ENCODE measurements at regions not wholly inside any gene's neighbourhood (a gene's known extent, or its start where the extent isn't known, plus 50 kb on each side); places are given as distances from the start of the nearest gene placed in this dataset.
"Not testable (repeated sequence)": the region's sequence is repeated elsewhere in the genome, so short reads cannot be mapped to it uniquely, and the experiment has no call there.

DNA sequence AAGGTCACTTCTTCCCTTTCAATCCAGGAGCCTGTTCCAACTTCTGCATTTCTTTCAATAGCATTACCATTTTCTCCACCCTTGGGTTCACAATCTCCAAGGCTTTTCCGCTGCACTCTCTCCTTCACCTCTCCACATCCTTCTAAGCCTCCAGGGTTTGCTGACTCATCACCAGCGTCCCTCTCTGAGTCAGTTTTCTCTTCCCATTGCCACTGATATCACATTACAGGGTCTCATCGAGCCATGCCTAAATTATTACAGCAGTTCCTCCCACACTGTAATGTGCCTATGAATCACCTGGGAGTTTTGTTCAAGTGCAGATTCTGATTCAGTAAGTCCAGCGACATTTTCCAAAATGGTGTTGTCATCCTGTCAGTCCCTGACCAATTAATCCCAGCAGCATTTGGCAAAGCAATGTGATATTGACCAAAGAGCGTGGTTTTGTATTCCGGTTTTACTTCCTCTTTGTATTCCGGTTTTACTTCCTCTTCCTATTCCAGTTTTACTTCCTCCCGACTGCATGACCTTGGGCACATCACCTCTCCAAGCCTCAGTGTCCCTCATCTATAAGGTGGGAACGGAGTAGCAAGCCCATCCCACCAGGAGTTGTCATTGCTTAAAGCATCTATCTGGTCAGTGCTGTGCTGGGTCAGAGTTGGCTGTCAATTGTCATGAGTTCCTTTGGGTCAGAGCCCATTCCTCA is 208.3 kb upstream of the NBPF12 start:
- not testable (repeated sequence) for DNase-seq (ENCODE audit: low read depth in 4 of 4, low spot score in 2 of 4)

DNA sequence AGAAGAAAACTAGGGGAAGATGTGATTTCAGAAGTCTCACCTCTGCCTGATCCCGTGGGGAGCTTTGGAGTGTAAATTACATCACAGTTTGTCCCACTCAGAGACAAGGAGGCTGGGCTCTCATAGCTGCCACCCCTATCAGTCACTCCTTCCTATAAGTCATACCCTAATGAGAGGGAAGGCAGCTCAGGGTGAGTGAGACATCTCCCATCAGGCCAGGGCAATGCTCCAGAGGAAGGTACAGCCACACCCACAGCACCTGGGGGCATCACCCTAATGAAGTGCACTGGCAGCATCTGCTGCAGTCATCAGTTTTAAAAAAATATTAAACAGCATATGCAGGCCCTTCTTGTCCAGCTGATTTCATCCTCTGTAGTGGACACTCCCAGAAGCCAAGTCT is 223.1 kb upstream of the NBPF12 start:
- not testable (repeated sequence) for DNase-seq (ENCODE audit: low read depth in 4 of 4, low spot score in 2 of 4)

DNA sequence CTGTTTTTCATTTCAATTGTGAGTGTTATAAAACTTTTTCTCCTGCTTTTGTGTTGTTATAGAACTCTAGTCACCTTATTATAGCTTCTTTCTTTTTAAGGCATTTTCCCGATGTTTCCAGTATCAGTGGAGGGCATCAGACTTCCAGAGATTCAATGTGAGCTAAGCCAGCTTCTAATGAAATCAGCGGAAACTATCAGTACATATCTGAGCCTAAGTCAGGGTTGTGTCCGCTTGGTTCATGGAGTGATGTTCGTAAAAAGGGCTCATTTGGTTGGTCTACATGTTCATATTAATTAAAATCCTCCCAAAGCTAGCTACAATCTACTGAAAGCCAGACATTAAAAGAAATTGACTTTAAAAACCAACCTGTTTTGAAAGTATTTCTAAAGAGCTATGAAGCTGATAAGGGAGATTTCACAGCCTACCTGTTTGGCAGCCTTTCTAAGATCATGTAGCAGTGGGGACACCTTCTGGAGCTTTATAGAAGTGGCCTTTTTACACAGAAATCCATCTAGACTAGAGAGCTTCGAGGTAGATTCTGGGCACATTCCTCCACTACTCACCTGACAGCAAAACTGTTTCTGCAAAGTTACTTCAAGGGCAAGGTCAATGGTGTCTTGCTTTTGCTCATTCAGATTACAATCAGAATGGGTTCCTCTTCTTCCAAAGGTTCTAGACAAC is 227.1 kb upstream of the NBPF12 start:
- peak in 3 of 4 donors; percentile 5 to 38 (median 18) for DNase-seq (ENCODE audit: low read depth in 4 of 4, low spot score in 2 of 4)

DNA sequence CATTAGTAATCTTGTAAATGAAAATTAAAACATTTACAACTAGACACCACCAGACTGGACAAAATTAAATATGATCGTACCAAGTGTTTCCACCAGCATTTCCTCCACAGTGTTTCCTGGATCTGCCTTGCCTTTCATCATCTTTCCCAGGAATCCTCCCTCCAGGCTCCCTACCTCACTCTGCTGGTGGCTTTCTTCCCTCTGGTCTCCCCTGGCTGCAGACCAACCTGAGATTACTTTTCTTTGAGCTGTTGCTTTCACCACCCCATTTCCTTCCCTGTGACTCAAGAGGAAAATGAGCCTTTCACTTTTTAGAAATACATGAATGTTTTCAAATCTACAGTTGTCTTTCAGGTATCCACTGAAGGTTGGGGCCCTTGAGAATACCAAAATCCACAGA is 228.8 kb upstream of the NBPF12 start:
- DNase-seq (ENCODE audit: low read depth in 4 of 4, low spot score in 2 of 4): not testable (repeated sequence)

DNA sequence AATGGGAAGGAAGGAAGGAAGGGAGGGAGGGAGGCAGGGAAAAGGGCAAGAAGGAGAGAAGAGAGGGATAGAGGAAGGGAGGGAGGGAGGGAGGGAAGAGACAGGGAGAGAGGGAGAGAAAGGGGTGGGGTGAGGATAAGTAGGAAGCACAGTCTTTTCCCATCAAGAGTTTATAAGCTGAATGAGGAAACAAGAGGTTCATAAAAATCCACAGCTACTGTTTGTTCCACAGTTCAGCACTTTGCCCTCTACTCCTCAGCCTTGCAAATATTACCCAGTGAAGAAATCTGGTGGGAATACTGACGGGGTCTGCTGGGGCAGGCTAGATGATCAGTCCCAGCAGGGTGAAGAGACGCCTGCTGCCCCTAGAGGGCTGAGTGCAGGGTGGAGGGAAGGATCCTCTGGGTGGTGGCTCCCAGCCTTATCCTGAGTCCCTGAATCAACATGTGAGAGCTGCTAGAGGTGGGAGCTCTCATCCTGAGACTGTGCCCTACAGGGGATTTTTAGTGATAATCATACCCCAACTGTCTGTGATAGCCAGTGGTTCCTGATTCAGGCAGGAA is 233.9 kb upstream of the NBPF12 start:
- DNase-seq (ENCODE audit: low read depth in 4 of 4, low spot score in 2 of 4): not testable (repeated sequence)

DNA sequence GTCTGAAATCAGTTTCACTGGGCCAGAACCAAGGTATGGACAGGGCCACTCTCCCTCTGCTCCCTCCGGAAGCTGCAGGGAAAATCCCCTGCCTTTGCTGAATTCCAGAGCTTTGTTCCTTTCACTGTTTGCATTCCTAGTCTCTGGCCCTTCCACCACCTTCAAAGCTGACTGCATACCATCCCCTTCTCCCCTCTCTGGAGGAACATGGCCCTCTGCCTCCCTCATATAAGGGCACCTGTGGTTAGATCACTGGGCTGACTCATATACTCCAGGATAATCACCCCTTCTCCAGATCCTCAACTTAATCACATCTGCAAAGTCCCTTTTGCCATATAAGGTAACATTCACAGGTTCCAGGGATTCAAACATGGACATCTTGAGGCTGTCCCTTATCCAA is 236.8 kb upstream of the NBPF12 start:
- DNase-seq (ENCODE audit: low read depth in 4 of 4, low spot score in 2 of 4): not testable (repeated sequence)

DNA sequence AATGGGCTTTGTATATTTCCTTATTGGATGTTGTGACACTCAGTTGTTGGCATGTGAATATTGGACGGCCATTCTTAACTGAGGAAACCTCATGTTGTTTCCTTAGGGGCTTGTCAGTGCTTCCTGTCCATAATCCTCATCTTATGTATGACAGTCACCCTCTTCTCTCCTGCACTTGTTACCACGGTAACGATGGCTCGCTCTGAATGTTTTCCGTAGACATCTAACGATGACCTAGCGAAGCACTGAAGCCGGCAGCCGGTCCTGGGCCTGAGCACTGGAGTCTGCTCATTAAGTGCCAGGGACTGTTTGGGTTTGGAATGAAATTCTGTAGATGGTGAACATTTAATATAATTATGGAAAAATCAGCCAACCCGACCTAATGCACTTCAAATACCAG is 242.7 kb upstream of the NBPF12 start:
- not testable (repeated sequence) for DNase-seq (ENCODE audit: low read depth in 4 of 4, low spot score in 2 of 4)

DNA sequence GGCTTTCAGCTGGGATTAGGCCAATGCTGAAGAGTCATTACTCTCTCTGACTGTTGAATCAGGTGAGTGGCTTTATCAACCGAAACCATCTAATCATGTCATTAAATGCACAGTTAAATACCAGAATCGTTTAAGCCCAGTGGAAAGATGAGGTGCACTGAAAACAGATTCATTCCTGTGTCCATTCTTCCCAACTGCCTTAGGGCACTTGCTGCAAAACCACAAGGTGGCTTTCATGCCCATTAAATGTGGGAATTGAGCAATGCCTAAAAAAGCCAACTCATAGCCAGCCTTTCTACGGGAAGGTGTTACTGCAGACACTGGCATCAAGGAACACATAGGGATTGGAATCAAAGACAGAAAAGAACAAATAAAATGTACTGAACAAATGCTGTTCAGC is 246.3 kb upstream of the NBPF12 start:
- DNase-seq (ENCODE audit: low read depth in 4 of 4, low spot score in 2 of 4): not testable (repeated sequence)

DNA sequence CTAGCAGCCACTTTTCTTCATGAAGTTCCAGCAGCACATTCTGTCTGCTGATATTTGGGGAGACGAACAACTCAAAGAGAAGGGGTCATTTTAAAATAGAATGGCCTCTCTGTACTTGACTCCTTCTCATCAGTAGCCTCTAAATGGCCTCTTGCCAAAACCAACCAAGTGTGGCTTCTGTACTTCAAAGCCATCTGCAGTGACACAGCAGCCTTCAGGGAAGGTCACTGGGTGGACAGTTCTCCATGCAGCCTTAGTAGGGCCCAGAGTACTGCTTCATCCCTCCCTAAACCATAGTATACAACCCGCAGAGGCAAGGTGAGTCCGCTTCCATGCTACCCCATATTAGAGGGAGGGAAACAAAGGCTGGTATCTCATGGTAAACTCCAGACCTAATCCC is 249.2 kb upstream of the NBPF12 start:
- not testable (repeated sequence) for DNase-seq (ENCODE audit: low read depth in 4 of 4, low spot score in 2 of 4)

DNA sequence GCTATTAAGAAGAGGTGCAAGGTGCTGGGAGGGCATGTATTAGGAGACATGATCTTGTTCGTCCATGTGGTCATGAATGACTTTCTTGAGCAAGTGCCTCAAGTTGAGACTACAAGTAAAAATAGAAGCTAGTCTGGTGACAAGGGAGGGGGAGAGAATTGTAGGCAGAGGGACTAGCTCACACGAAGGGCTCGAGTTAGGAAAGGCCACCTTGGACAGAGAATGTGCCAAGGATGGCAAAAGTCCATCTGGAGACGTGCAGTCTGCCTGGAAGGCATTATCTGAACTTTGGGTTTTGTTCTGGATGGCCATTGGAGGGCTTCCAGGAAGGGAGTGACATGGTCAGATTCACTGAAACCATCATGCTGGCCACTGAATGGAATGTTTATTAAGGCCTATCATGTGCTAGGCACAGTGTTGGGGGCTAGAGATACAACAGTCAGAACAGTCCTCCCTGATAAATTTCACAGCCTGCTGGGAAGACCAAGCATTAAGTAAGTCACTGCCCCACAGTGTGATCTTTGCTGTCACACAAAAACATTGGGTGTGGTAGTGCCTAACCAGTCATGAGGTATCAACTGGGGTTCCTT is 251.3 kb upstream of the NBPF12 start:
- not testable (repeated sequence) for DNase-seq (ENCODE audit: low read depth in 4 of 4, low spot score in 2 of 4)

DNA sequence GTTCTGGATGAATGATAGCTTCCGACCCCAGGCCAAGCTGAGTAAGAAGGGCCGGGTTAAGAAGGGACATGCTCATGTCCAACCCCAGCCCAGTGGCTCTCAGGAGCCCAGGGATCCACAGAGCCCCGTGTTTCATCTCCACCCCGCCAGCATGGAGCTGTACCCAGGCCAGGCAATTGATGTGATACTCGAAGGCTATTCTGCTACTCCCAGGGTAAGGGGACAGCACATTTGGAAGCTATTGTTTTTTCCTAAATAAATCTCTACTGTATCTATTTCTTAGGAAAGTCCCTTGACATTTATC is 255.0 kb upstream of the NBPF12 start:
- not testable (repeated sequence) for DNase-seq (ENCODE audit: low read depth in 4 of 4, low spot score in 2 of 4)

DNA sequence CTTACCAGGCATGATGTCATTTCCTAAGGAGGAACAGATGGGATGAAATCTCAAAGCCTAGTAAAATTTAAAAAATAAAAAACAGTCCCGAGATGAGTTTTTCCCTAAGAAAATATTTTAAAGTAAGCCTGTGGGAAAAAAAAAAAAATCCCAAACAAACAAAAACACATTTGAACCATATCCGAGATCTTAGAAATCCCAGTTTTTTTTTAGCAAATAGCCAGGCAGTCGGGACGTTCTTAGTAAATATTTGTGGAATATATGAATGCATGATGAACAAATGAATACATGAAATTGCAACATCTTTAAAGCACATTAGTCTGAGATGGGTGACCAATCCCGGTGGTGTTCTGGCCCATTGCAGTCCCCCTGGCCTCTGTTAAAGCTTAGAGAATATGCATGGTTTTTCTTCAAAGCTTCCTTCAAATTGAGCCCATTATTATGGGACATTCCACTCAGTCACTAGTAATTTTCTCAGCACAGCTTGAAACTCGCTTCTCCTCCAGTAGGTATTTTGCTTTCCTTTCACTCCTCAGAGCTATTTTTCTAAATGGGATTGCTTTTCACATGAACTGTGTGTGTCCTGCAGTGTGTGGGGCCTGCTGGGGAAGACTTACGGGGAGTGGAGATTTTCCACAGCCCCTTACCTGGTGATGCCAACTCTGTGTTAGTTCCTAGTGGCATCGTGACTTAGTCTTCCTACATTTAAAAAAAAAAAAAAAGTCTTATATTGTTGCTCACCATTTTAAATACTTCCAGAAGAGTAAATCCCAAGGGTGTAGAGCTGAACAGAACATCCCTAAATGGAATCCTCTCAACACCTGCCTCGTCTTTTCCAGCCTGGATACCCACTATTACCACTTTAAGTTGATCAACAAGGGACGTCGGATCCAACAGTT is 255.6 kb upstream of the NBPF12 start:
- not testable (repeated sequence) for DNase-seq (ENCODE audit: low read depth in 4 of 4, low spot score in 2 of 4)

DNA sequence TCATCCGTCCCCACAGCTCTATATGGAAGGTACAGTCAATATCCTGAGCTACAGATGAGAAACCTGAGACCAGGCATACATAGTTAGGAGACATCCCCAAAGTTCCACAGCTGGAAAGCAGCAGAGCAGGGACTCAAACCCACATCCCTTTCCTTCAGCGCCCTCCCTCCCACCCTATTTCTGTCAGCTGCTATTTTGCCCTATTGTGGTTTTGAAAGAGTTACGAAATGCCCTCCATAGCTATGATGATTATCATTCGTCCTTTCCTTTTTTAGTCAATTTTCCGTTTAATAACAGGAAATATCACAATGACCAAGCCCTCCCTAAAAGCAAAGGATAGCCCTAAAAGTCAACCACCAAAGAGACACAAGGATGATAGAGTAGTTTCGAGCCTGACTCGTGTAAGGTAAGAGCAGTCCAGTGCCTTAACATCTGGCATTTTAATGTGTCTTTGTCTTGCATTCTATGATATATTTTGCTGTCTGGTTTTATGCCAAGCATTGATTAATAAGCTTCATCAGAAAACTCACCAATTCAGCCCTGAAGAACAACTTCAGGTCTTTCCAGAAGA is 264.3 kb upstream of the NBPF12 start:
- not testable (repeated sequence) for DNase-seq (ENCODE audit: low read depth in 4 of 4, low spot score in 2 of 4)

DNA sequence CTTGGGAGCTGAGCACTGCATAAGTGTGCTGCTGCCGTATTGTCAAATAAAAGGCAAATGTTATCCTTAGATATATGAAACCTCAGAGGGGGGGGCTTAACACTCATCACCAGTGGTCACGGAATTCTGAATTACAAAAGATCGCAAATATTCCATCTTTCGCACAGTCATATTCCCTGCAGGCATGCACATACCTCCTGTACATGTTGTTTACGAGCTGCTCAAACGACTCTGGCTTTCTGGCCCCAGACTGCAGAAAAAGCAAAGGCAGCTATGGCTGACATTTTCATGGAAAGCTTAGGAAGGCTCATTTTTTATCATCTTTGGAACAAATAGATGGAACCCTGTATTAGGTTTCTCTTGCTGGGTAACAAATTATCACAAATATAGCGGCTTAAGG is 265.5 kb upstream of the NBPF12 start:
- not testable (repeated sequence) for DNase-seq (ENCODE audit: low read depth in 4 of 4, low spot score in 2 of 4)

DNA sequence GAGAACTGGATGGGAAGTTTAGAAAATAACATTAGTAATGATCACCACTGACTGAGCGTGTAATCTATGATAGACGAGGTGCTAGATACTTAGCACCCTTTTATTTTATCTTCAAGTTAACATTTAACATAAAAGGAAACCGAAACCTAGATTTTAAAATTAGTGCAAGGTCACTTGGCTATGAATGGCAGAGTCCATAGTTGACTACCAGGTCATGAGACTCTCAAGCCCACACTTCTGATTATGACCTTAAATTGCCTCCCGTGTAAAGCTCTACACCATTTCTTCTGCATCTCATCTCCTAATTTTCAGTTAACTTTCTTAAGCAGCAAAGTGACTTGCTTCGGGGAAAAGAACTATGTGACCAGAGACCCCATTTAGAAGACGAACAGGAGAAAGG is 266.5 kb upstream of the NBPF12 start:
- not testable (repeated sequence) for DNase-seq (ENCODE audit: low read depth in 4 of 4, low spot score in 2 of 4)

DNA sequence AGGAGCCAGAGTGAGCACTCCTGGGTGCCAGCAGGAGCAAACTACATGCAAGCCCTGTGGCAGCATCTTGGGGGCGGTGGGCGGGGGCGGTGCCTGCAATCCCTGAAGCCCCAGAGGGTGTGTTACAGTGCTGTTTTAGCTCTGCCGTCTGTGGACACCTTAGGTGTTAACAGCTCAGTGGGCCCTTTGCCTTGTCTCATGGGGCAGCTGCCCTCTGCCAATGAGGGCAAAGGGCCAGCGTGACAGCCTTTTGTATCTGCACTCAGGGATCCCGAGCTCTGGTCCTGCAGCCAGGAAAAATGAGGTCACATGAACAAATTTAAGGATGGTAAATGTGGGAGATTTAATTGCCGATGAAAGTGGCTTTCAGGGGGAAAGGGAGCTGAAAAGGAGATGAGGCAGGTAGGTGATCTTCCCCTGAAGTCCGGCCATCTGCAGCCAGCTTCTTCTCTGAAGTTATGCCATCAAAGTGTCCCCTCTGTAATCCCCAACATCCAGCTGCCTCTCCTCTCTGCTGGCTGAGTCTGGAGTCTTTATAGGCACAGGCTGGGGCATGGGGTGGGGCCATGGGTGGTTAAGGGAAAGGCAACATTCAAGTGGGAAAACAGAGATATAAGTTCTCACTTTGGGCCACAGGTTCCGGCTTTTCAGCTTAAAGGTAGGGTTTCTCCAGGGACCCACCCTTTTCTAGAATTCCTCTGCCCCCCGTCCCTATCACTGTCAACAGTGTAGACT is 267.1 kb upstream of the NBPF12 start:
- DNase-seq (ENCODE audit: low read depth in 4 of 4, low spot score in 2 of 4): not testable (repeated sequence)

DNA sequence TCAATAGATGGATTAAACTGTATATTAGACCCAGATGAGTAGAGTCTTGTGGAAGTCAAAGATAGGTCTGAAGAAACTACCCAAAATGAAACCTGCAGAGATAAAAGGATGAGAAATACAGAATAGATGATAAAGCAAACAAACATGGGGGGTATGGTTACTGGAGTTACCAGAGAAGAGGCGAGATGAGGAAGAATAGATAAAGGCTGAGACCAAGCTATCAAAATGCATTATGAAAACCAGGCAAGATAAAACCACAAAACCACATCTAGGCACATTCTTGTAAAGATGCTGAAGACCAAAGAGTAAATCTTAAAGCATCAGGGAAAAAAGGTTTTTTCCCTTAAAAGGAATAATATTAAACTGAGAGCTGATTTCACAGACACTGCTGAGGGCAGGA is 271.8 kb upstream of the NBPF12 start:
- not testable (repeated sequence) for DNase-seq (ENCODE audit: low read depth in 4 of 4, low spot score in 2 of 4)

DNA sequence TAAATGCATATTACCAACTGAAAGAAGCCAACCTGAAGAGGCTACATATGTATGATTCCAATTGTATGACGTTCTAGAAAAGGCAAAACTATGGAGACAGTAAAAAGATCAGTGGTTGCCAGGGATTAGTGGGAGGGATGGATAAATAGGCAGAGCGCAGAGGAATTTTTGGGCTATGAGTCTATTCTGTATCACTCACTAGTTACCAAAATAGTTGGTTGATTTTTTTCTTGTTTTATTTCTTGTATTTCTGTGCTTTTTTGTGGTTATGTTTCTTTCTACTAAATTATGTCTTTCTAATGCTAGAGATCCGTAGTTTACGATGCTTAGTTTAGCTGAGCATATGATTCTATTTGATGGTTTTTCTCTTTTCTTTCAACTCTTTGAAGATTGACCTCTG is 277.9 kb upstream of the NBPF12 start:
- DNase-seq (ENCODE audit: low read depth in 4 of 4, low spot score in 2 of 4): not testable (repeated sequence)

DNA sequence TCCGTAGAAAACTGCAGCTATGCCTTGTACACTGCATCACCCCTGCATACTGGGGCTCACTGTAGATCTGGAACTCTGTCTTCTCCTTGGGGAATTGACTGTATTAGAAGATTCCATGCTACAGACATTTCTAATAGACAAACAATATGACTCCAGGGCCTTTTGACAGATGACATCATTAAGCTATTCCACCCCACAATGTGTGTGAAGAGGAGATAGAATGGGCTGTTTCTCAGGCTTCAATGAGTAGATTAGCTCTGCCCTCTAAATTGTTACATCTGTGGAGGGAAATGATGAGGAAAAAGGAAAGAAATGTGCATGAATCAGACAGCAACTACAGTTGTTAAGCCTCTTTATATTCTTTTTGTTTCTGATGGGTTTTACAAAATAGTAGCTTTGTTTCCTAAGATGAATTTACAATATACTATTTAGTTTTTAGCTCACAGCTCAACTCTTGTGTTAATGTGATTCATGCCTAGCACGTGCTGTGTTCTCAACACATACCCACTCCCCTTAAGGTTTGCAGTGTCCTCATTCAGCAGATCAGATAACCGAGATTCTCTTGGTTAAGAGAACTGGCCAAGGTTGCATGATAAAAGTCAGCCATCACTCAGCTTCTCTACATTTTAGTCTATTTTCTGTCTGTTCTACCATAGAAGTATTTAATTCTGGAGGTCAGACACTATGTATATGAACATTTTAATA is 281.6 kb upstream of the NBPF12 start:
- not testable (repeated sequence) for DNase-seq (ENCODE audit: low read depth in 4 of 4, low spot score in 2 of 4)

All from left renal cortex interstitium (tissue), 4 donors.